Neural cell (in vitro differentiated cells): ENCODE measurements at regions not wholly inside any gene's neighbourhood (a gene's known extent, or its start where the extent isn't known, plus 50 kb on each side); places are given as distances from the start of the nearest gene placed in this dataset.

Experiments used
- H2AFZ ChIP-seq: fragments of 200-600, 300-800 bp; sonication (generic), shearing (Covaris generic); 2 replicates; pipeline ENCODE4 v1.6.0; 2014; ENCODE audit warnings: low read depth, mild to moderate bottlenecking, antibody characterized with exemption, low read length, moderate library complexity
- H3F3A ChIP-seq: fragments of 200-600 bp; shearing (Covaris generic); 2 replicates; pipeline ENCODE4 v1.6.1; 2016; ENCODE audit warnings: mild to moderate bottlenecking, moderate library complexity, mixed read lengths, antibody characterized with exemption, low read length; ENCODE audit not compliant: insufficient read depth, poor library complexity, severe bottlenecking
- H3K27ac ChIP-seq: fragments of 200-600, 300-800 bp; sonication (generic), shearing (Covaris generic); 2 replicates; pipeline ENCODE4 v1.5.1; 2014; ENCODE audit warnings: mild to moderate bottlenecking, low read length, moderate library complexity
- H3K27me3 ChIP-seq: fragments of 300-800, 200-600 bp; sonication (generic), shearing (Covaris generic); 2 replicates; pipeline ENCODE4 v1.6.0; 2014; ENCODE audit warnings: mild to moderate bottlenecking, low read depth, low read length, moderate library complexity; ENCODE audit not compliant: insufficient read depth
- H3K36me3 ChIP-seq: fragments of 300-800, 200-600 bp; sonication (generic), shearing (Covaris generic); 2 replicates; pipeline ENCODE4 v1.5.1; 2014; ENCODE audit warnings: mild to moderate bottlenecking, antibody characterized with exemption, low read length, moderate library complexity; ENCODE audit not compliant: insufficient read depth
- H3K4me2 ChIP-seq: fragments of 300-800, 200-600 bp; sonication (generic), shearing (Covaris generic); 2 replicates; pipeline ENCODE4 v1.6.0; 2014; ENCODE audit warnings: mild to moderate bottlenecking, low read length
- H3K4me3 ChIP-seq: fragments of 300-800, 200-600 bp; sonication (generic), shearing (Covaris generic); 2 replicates; pipeline ENCODE4 v1.5.1; 2014; ENCODE audit warnings: mild to moderate bottlenecking, low read length, moderate library complexity
- H3K79me2 ChIP-seq: fragments of 200-600 bp; shearing (Covaris generic); replicated peaks from 2 replicates; pipeline ENCODE4 v1.6.0; 2014; ENCODE audit warnings: mild to moderate bottlenecking, low read length, moderate library complexity; ENCODE audit not compliant: insufficient read depth
- H3K9ac ChIP-seq: fragments of 300-800, 200-600 bp; sonication (generic), shearing (Covaris generic); 2 replicates; pipeline ENCODE4 v1.6.1; 2016; ENCODE audit warnings: mild to moderate bottlenecking, low read length, mixed read lengths
- H3K9me2 ChIP-seq: fragments of 200-600 bp; shearing (Covaris generic); 2 replicates; pipeline ENCODE4 v1.6.1; 2016; ENCODE audit warnings: mild to moderate bottlenecking, low read length, mixed read lengths; ENCODE audit not compliant: insufficient read depth
- H3K9me3 ChIP-seq: fragments of 200-600, 300-800 bp; sonication (generic), shearing (Covaris generic); 2 replicates; pipeline ENCODE4 v1.6.1; 2016; ENCODE audit warnings: mild to moderate bottlenecking, mixed run types, low read length, moderate library complexity, mixed read lengths
- H4K20me1 ChIP-seq: fragments of 200-600 bp; shearing (Covaris generic); 2 replicates; pipeline ENCODE4 v1.6.1; 2016; ENCODE audit warnings: mild to moderate bottlenecking, mixed run types; ENCODE audit not compliant: insufficient read depth
- CTCF ChIP-seq: fragments of 450-650 bp; IDR thresholded peaks from 2 replicates; pipeline ENCODE4 v1.5.1; 2014; ENCODE audit warnings: antibody characterized with exemption, mild to moderate bottlenecking, moderate library complexity; ENCODE audit not compliant: poor library complexity, severe bottlenecking
- EP300 ChIP-seq: fragments of 450-650 bp; conservative IDR thresholded peaks from 2 replicates; pipeline ENCODE4 v1.6.1; 2014; ENCODE audit warnings: antibody characterized with exemption, mild to moderate bottlenecking, moderate library complexity; ENCODE audit not compliant: poor library complexity, severe bottlenecking
- EZH2 ChIP-seq: fragments of 200-600, 300-800 bp; shearing (Covaris generic), sonication (generic); IDR thresholded peaks from 2 replicates; pipeline ENCODE4 v1.6.1; 2014; ENCODE audit warnings: antibody characterized with exemption, low read length, borderline replicate concordance, mild to moderate bottlenecking; ENCODE audit not compliant: insufficient read depth, poor library complexity, severe bottlenecking
- MXI1 ChIP-seq: fragments of 450-650 bp; conservative IDR thresholded peaks from 2 replicates; pipeline ENCODE4 v1.6.1; 2014; ENCODE audit warnings: antibody characterized with exemption, mild to moderate bottlenecking; ENCODE audit not compliant: poor library complexity, severe bottlenecking
- POLR2AphosphoS5 ChIP-seq: IDR thresholded peaks from 2 replicates; pipeline ENCODE4 v1.6.1; 2012
- RAD21 ChIP-seq: fragments of 450-650 bp; conservative IDR thresholded peaks from 2 replicates; pipeline ENCODE4 v1.6.1; 2014; ENCODE audit warnings: antibody characterized with exemption, mild to moderate bottlenecking, moderate library complexity
- REST ChIP-seq: IDR thresholded peaks from 2 replicates; pipeline ENCODE4 v1.6.1; 2012; ENCODE audit warnings: borderline replicate concordance
- SMC3 ChIP-seq: fragments of 450-650 bp; conservative IDR thresholded peaks from 2 replicates; pipeline ENCODE4 v1.6.1; 2014; ENCODE audit warnings: antibody characterized with exemption, mild to moderate bottlenecking, moderate library complexity; ENCODE audit not compliant: poor library complexity
- TAF1 ChIP-seq: IDR thresholded peaks from 2 replicates; pipeline ENCODE4 v1.6.1; 2012; ENCODE audit warnings: low read depth

GRCh38 chr10:9900751-9901150 is 1116.9 kb upstream of the CELF2 start:
- Histone ChIP-seq H3K4me2 (no peak overlapping the region), H4K20me1 (no peaks in the 10 kb centered on the region), H2AFZ (no peak overlapping the region), H3K9me3 (no peaks in the 10 kb centered on the region), H3K27me3 (no peaks in the 10 kb centered on the region), H3K36me3 (no peaks in the 10 kb centered on the region), H3K79me2 (no peaks in the 10 kb centered on the region), H3K27ac (peak overlapping the region; percentile 49), H3K9ac (no peak overlapping the region), H3K4me3 (no peak overlapping the region), H3K9me2 (no peaks in the 10 kb centered on the region), H3F3A (no peaks in the 10 kb centered on the region)
- peak; percentile 91 for TF ChIP-seq EP300
- peak; percentile 79 for TF ChIP-seq POLR2AphosphoS5
- no peak for TF ChIP-seq TAF1
- peak; percentile 60 for TF ChIP-seq CTCF
- peak; percentile 69 for TF ChIP-seq RAD21
- no peak for TF ChIP-seq EZH2
- TF ChIP-seq SMC3: peak; percentile 71

GRCh38 chr10:9901971-9902370 is 1115.7 kb upstream of the CELF2 start:
- no peaks in the 10 kb centered on the region for H3K36me3 ChIP-seq
- H3F3A ChIP-seq: no peaks in the 10 kb centered on the region
- no peaks in the 10 kb centered on the region for H3K9me3 ChIP-seq
- no peak overlapping the region for H3K9ac ChIP-seq
- TF ChIP-seq TAF1 (no peak), REST (no peak), CTCF (no peak), MXI1 (no peak), RAD21 (no peak), EP300 (no peak), EZH2 (no peak), SMC3 (no peak)
- no peak overlapping the region for H3K4me3 ChIP-seq
- H3K9me2 ChIP-seq: no peaks in the 10 kb centered on the region
- no peak overlapping the region for H3K27ac ChIP-seq
- no peak overlapping the region for H3K4me2 ChIP-seq
- H4K20me1 ChIP-seq: no peaks in the 10 kb centered on the region
- no peaks in the 10 kb centered on the region for H3K27me3 ChIP-seq
- H3K79me2 ChIP-seq: no peaks in the 10 kb centered on the region
- H2AFZ ChIP-seq: no peak overlapping the region
